Mucosa of rectum (tissue), 2 donors: ENCODE measurements at regions not wholly inside any gene's neighbourhood (a gene's known extent, or its start where the extent isn't known, plus 50 kb on each side); places are given as distances from the start of the nearest gene placed in this dataset.
"Not testable (repeated sequence)": the region's sequence is repeated elsewhere in the genome, so short reads cannot be mapped to it uniquely, and the experiment has no call there.

Source experiments
- H3K27ac ChIP-seq, 2 donors: one replicate each; pipeline ENCODE4 v1.7.0; 2013; ENCODE audit warnings: inconsistent platforms in 2 of 2, low read depth in 2 of 2, low read length in 2 of 2
- H3K27me3 ChIP-seq, 2 donors: one replicate each; pipeline ENCODE4 v1.7.0; 2013; ENCODE audit warnings: low read length in 2 of 2; ENCODE audit not compliant: control insufficient read depth in 2 of 2, insufficient read depth in 2 of 2
- H3K36me3 ChIP-seq, 2 donors: one replicate each; pipeline ENCODE4 v1.7.0; 2013; ENCODE audit warnings: low read length in 2 of 2; ENCODE audit not compliant: control insufficient read depth in 2 of 2, insufficient read depth in 2 of 2
- H3K4me1 ChIP-seq, 2 donors: one replicate each; pipeline ENCODE4 v1.7.0; 2013; ENCODE audit warnings: low read length in 2 of 2, mild to moderate bottlenecking in 1 of 2; ENCODE audit not compliant: control insufficient read depth in 2 of 2, insufficient read depth in 2 of 2
- H3K4me3 ChIP-seq, 2 donors: one replicate each; pipeline ENCODE4 v1.7.0; 2013; ENCODE audit warnings: low read length in 2 of 2
- H3K9ac ChIP-seq, 2 donors: one replicate each; pipeline ENCODE4 v1.7.0; 2013; ENCODE audit warnings: low read length in 2 of 2, low read depth in 1 of 2, mild to moderate bottlenecking in 1 of 2
- H3K9me3 ChIP-seq, 2 donors: one replicate each; pipeline ENCODE4 v1.7.0; 2013; ENCODE audit warnings: low read length in 2 of 2; ENCODE audit not compliant: control insufficient read depth in 2 of 2
- donor health status: healthy.
- donor health status: Normal muscosa, but diverticular disease.

- H3K9ac ChIP-seq, H3K36me3 ChIP-seq, H3K27ac ChIP-seq, H3K27me3 ChIP-seq, H3K4me1 ChIP-seq, H3K9me3 ChIP-seq, H3K4me3 ChIP-seq: not testable (repeated sequence)
Observed at GRCh38 chr1:146777826-146778602, 160.1 kb upstream of the NBPF12 start.

GRCh38 chr1:146774988-146775387, 163.1 kb upstream of the NBPF12 start:
- not testable (repeated sequence) for H3K4me1 ChIP-seq, H3K27ac ChIP-seq, H3K36me3 ChIP-seq, H3K27me3 ChIP-seq, H3K4me3 ChIP-seq, H3K9ac ChIP-seq, H3K9me3 ChIP-seq

- H3K27me3 ChIP-seq, H3K36me3 ChIP-seq, H3K27ac ChIP-seq, H3K4me1 ChIP-seq, H3K4me3 ChIP-seq, H3K9ac ChIP-seq, H3K9me3 ChIP-seq: not testable (repeated sequence)
Observed at GRCh38 chr1:146774271-146774670, 163.9 kb upstream of the NBPF12 start.

GRCh38 chr1:146771409-146771808, 166.7 kb upstream of the NBPF12 start:
- H3K9ac ChIP-seq, H3K27ac ChIP-seq, H3K4me3 ChIP-seq, H3K36me3 ChIP-seq, H3K27me3 ChIP-seq, H3K9me3 ChIP-seq, H3K4me1 ChIP-seq: not testable (repeated sequence)

GRCh38 chr1:146770998-146771397, 167.1 kb upstream of the NBPF12 start:
- not testable (repeated sequence) for H3K4me1 ChIP-seq, H3K27me3 ChIP-seq

GRCh38 chr1:146763234-146763633, 174.9 kb upstream of the NBPF12 start:
- not testable (repeated sequence) for H3K9me3 ChIP-seq, H3K27ac ChIP-seq, H3K36me3 ChIP-seq, H3K4me1 ChIP-seq, H3K27me3 ChIP-seq, H3K9ac ChIP-seq, H3K4me3 ChIP-seq

More at GRCh38 chr1:146770998-146771397, 167.1 kb upstream of the NBPF12 start:
- not testable (repeated sequence) for H3K27ac ChIP-seq, H3K36me3 ChIP-seq, H3K9ac ChIP-seq, H3K4me3 ChIP-seq, H3K9me3 ChIP-seq

- H3K27me3 ChIP-seq, H3K4me1 ChIP-seq, H3K27ac ChIP-seq, H3K9me3 ChIP-seq, H3K9ac ChIP-seq, H3K4me3 ChIP-seq, H3K36me3 ChIP-seq: not testable (repeated sequence)
Observed at GRCh38 chr1:146756858-146757257, 181.3 kb upstream of the NBPF12 start.

GRCh38 chr1:146748686-146749085, 189.4 kb upstream of the NBPF12 start:
- not testable (repeated sequence) for H3K27me3 ChIP-seq, H3K9me3 ChIP-seq, H3K36me3 ChIP-seq, H3K27ac ChIP-seq, H3K4me3 ChIP-seq, H3K4me1 ChIP-seq, H3K9ac ChIP-seq

- not testable (repeated sequence) for H3K4me3 ChIP-seq, H3K9me3 ChIP-seq, H3K27me3 ChIP-seq, H3K9ac ChIP-seq, H3K4me1 ChIP-seq, H3K36me3 ChIP-seq, H3K27ac ChIP-seq
Observed at GRCh38 chr1:146731981-146732680, 206.0 kb upstream of the NBPF12 start.

- H3K36me3 ChIP-seq, H3K27me3 ChIP-seq, H3K27ac ChIP-seq, H3K9ac ChIP-seq, H3K4me3 ChIP-seq, H3K9me3 ChIP-seq, H3K4me1 ChIP-seq: not testable (repeated sequence)
Observed at GRCh38 chr1:146729642-146730344, 208.3 kb upstream of the NBPF12 start.
